D721Med (cell line): ENCODE measurements at regions not wholly inside any gene's neighbourhood (a gene's known extent, or its start where the extent isn't known, plus 50 kb on each side); places are given as distances from the start of the nearest gene placed in this dataset.
"Not testable (repeated sequence)": the region's sequence is repeated elsewhere in the genome, so short reads cannot be mapped to it uniquely, and the experiment has no call there.

Experiments used
- DNase-seq: peaks from one replicate; pipeline ENCODE4 v3.0.0; 2011; ENCODE audit warnings: low spot score; ENCODE audit not compliant: insufficient read length
- FAIRE-seq: peaks from 2 replicates; lab custom pipeline; 2011; peaks lifted over from hg19 to GRCh38; lab: Jason Lieb, UNC
- TF ChIP-seq, protein P1 (sequence below): IDR thresholded peaks from 2 replicates; pipeline ENCODE4 v1.5.1; 2012; ENCODE audit warnings: mild to moderate bottlenecking, control low read depth; ENCODE audit not compliant: insufficient read depth; ENCODE audit errors: missing control alignments

DNA sequence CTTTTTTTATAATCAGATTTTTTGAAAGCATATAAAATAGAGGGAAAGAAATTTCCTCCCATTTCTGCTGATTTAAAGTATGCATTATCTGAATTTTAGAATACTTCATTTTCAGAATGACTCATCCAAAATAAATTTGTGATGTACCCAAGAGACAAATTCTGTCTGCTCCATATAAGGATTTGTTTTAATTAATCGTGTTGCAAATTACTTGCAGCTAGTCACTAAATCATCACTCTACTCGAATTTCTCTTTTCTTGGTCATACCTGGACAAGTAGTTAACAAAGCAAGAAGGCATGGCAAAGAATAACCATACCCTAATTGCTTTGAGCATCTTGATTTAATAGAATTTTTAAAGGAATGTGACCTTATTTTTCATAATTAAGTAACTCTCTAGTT lies 284.1 kb upstream of the GRAMD2B start:
- FAIRE-seq (no peak), DNase-seq (no peak)
- TF ChIP-seq, protein P1, sequence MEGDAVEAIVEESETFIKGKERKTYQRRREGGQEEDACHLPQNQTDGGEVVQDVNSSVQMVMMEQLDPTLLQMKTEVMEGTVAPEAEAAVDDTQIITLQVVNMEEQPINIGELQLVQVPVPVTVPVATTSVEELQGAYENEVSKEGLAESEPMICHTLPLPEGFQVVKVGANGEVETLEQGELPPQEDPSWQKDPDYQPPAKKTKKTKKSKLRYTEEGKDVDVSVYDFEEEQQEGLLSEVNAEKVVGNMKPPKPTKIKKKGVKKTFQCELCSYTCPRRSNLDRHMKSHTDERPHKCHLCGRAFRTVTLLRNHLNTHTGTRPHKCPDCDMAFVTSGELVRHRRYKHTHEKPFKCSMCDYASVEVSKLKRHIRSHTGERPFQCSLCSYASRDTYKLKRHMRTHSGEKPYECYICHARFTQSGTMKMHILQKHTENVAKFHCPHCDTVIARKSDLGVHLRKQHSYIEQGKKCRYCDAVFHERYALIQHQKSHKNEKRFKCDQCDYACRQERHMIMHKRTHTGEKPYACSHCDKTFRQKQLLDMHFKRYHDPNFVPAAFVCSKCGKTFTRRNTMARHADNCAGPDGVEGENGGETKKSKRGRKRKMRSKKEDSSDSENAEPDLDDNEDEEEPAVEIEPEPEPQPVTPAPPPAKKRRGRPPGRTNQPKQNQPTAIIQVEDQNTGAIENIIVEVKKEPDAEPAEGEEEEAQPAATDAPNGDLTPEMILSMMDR = no peak

DNA sequence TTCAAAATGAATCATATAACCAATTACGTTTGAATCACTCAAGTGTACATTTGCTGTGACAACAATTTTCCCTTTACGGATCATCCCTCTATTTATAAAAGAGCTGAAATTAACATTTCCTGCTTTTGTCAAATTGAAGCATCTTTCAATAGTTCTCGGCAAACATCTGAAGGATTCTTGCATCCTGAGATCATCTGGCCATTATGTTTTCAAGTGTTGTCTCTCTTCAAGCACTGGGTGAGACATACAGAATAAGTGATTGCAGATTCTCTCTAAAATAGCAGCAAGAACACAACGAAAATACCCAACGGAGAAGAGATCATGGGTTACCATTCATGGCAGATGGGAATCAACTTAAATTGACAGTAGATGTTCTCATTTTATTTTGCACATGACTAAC lies 283.4 kb upstream of the GRAMD2B start:
- FAIRE-seq (no peak), DNase-seq (no peak)
- TF ChIP-seq, protein P1 = no peak

DNA sequence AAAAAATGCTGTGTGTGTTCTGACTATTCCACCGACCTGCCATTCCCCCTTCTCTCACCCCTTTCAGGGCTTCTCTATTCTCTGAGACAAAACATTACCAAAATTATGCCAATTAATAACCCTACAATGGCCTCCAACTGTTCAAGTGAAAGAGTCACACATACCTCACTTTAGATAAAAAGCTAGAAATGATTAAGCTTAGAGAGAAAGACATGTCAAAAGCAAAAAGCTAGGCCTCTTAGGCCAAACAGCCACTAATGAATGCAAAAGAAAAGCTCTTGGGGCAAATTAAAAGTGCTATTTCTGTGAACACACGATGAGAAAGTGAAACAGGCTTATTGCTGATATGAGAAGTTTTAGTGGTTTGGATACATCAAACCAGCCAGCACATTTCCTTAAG lies 279.6 kb upstream of the GRAMD2B start:
- DNase-seq (no peak), FAIRE-seq (no peak)
- TF ChIP-seq, protein P1 = no peak

DNA sequence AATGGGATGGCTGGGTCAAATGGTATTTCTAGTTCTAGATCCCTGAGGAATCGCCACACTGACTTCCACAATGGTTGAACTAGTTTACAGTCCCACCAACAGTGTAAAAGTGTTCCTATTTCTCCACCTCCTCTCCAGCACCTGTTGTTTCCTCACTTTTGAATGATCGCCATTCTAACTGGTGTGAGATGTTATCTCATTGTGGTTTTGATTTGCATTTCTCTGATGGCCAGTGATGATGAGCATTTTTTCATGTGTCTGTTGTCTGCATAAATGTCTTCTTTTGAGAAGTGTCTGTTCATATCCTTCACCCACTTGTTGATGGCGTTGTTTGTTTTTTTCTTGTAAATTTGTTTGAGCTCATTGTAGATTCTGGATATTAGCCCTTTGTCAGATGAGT lies 272.9 kb upstream of the GRAMD2B start:
- DNase-seq, FAIRE-seq: not testable (repeated sequence)

DNA sequence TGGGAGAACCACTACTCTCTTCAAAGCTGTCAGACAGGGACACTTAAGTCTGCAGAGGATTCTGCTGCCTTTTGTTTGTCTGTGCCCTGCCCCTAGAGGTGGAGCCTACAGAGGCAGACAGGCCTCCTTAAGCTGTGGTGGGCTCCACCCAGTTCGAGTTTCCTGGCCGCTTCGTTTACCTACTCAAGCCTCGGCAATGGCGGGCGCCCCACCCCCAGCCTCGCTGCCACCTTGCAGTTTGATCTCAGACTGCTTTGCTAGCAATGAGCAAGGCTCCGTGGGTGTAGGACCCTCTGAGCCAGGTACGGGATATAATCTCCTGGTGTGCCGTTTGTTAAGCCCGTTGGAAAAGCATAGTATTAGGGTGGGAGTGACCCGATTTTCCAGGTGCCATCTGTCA lies 267.9 kb upstream of the GRAMD2B start:
- not testable (repeated sequence) for FAIRE-seq, DNase-seq

DNA sequence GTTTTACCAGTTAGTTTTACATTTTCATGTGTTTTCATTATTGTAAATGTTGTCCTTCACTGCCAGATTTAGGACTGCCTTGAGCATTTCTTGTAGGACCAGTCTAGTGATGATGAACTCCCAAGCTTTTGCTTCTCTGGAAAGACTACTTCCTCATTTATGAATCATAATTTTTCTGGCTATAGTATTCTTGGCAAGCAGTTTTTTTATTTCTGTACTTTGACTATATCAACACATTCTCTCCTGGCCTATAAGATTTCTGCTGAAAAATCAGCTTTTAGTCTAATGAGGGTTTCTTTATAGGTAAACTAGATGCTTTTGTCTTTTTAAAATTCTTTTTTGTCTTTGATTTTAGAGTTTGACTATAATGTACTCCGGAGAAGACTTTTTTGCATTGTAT lies 256.8 kb upstream of the GRAMD2B start:
- FAIRE-seq (no peak), DNase-seq (no peak)
- TF ChIP-seq, protein P1 = no peak

DNA sequence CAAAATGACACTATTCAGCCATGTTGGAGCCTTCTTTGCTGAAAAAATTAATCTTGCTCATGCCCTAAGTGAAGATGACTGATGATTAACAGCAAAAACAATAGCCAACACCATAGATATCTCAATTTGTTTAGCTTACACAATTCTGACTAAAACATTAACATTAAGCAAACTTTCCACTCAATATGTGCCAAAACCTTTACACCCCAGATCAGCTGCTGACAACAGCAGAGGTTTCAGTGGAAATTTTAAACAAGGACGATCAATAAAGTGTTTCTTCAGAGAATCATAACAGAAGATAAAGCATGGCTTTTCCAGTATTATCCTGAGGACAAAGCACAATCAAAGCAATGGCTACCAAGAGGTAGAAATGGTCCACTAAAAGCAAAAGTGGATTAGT lies 254.4 kb upstream of the GRAMD2B start:
- DNase-seq (no peak), FAIRE-seq (peak; percentile 58)
- TF ChIP-seq, protein P1 = no peak

DNA sequence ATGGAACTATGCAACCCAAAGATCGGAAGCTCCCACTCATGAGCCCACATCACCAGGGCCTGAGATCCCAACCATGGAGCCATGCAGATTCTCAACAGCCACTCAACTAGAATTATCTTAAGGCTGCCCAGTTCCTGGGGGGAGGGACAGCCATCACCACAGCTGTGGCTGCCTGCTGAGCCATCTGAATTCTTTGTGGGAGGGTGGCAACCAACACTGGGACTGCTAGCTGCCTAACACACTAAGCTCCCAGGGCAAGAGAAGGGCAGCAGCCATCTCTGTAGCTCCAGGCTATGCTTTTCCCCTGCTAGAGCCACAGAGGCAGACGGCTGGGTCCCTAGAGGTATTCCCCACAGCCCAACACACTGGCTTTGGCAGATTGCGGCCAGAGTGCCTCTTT lies 251.3 kb upstream of the GRAMD2B start:
- FAIRE-seq = no peak
- DNase-seq = no peak
- TF ChIP-seq, protein P1 = no peak

DNA sequence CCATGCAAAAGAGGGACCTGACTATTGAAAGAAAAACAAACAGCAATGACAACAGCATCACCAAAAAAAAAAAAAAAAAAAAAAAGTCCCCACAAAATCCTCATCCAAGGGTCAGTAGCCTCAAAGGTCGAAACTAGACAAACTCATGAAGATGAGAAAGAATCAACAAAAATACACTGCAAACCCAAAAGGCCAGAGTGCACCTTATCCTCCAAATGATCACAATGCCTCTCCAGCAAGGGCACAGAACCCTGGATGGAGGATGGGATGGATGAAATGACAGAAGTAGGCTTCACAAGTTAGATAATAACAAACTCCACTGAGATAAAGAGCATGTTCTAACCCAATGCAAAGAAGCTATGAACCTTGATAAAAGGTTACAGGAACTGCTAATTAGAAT lies 250.4 kb upstream of the GRAMD2B start:
- no peak for DNase-seq
- TF ChIP-seq, protein P1 = no peak
- no peak for FAIRE-seq
